ENCODE measurements at regions not wholly inside any gene's neighbourhood (a gene's known extent, or its start where the extent isn't known, plus 50 kb on each side); places are given as distances from the start of the nearest gene placed in this dataset.

DNA sequence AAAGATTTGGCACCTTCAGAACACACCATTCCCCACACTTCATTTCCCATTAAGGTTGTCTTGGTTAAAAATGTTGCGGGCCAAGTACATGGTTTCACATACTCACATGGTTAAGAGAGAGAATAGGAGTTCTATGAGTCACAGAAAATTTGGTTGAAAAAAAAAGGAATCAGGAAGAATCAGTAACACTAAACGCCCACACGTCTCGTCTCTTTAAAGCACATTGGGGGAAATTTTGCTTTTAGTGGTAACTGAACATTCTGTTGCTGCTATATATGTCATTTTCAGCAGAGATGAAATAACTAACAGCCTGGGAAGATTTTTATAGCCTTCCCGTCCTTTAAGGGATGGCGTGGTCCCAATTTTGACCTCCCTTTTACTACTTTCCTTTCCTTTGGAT, 132.9 kb upstream of the ERG start:
- POLR2A ChIA-PET: no interaction called here
- CTCF ChIA-PET (ENCODE audit: low intra/inter-chr PET ratio, low total read pairs): no interaction called here
- Histone ChIP-seq H3K4me3 (replicated peaks in 1 of 3; ENCODE audit: insufficient read depth in 1 of 3, low read depth in 2 of 3, low read length in 3 of 3) (no peak overlapping the region), H3K4me2 (ENCODE audit: low read depth, low read length) (no peak overlapping the region), H2AFZ (ENCODE audit: low read length) (no peak overlapping the region), H3K9me3 (ENCODE audit: low read length) (peaks cover 7% of the 10 kb centered on the region; the same call in 1 of the 2 replicates), H3K36me3 (replicated peaks in 1 of 2; ENCODE audit: control insufficient read depth in 1 of 2, insufficient read depth in 2 of 2, low read length in 2 of 2) (no peaks in the 10 kb centered on the region), H3K27ac (ENCODE audit: extremely low read length, insufficient read depth, low read length) (no peak overlapping the region), H4K20me1 (ENCODE audit: insufficient read depth, low read length) (no peaks in the 10 kb centered on the region), H3K27me3 (ENCODE audit: control insufficient read depth in 1 of 2, insufficient read depth in 2 of 2, low read length in 2 of 2) (no peaks in the 10 kb centered on the region; a peak in 2 of 5 replicates), H3K79me2 (ENCODE audit: insufficient read depth, low read length) (no peaks in the 10 kb centered on the region), H3K4me1 (ENCODE audit: insufficient read depth, low read length) (no peaks in the 10 kb centered on the region), H3K9ac (ENCODE audit: insufficient read depth, low read depth, low read length) (no peak overlapping the region)
- ATAC-seq (no peak), DNase-seq (ENCODE audit: low spot score) (no peak), FAIRE-seq (no peak)
- no peak for TF ChIP-seq HCFC1 (IDR thresholded peaks at IDR 0.05; ENCODE audit: low read depth, low read length)
- TF ChIP-seq, protein P1, sequence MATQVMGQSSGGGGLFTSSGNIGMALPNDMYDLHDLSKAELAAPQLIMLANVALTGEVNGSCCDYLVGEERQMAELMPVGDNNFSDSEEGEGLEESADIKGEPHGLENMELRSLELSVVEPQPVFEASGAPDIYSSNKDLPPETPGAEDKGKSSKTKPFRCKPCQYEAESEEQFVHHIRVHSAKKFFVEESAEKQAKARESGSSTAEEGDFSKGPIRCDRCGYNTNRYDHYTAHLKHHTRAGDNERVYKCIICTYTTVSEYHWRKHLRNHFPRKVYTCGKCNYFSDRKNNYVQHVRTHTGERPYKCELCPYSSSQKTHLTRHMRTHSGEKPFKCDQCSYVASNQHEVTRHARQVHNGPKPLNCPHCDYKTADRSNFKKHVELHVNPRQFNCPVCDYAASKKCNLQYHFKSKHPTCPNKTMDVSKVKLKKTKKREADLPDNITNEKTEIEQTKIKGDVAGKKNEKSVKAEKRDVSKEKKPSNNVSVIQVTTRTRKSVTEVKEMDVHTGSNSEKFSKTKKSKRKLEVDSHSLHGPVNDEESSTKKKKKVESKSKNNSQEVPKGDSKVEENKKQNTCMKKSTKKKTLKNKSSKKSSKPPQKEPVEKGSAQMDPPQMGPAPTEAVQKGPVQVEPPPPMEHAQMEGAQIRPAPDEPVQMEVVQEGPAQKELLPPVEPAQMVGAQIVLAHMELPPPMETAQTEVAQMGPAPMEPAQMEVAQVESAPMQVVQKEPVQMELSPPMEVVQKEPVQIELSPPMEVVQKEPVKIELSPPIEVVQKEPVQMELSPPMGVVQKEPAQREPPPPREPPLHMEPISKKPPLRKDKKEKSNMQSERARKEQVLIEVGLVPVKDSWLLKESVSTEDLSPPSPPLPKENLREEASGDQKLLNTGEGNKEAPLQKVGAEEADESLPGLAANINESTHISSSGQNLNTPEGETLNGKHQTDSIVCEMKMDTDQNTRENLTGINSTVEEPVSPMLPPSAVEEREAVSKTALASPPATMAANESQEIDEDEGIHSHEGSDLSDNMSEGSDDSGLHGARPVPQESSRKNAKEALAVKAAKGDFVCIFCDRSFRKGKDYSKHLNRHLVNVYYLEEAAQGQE (IDR thresholded peaks at IDR 0.05; ENCODE audit: borderline replicate concordance in 1 of 2, low read depth in 1 of 2, low read length in 2 of 2): no peak
- no TSS peak for BruUV-seq (replicated peaks)
- 19% methylated on average over 6 of the region's 6 CpGs for WGBS (ENCODE audit: low lambda C conversion rate)
- in situ Hi-C loops (cut with HindIII; ENCODE audit: extremely low pct_ligation_motif_present, low pct_unique_long_range_greater_than_20kb): no loop called here
- intact Hi-C loops (cut with micrococcal nuclease; ENCODE audit: unreplicated experiment): no loop called here

DNA sequence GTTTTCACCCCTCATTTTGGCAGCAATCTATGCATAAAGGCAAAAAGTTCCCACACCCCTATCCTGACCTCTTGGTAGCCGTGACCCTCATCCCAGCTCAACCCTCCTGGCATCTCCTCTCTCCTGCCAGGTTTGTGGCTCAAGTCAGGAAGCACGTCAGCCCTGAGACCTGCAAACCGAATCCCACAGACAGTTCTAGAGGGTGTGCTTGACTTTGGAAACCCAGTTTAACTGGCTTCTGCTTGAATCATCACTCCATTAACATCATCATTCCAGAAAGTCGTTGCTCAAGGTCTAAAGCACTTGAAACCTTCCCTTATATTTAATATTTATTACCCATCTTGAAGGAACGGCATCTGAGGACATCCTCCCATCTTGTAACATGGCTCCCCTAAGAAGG, 133.4 kb upstream of the ERG start:
- Histone ChIP-seq H3K79me2 (ENCODE audit: insufficient read depth, low read length) (no peaks in the 10 kb centered on the region), H3K27ac (ENCODE audit: extremely low read length, insufficient read depth, low read length) (no peak overlapping the region), H3K36me3 (replicated peaks in 1 of 2; ENCODE audit: control insufficient read depth in 1 of 2, insufficient read depth in 2 of 2, low read length in 2 of 2) (no peaks in the 10 kb centered on the region), H3K4me1 (ENCODE audit: insufficient read depth, low read length) (no peaks in the 10 kb centered on the region), H4K20me1 (ENCODE audit: insufficient read depth, low read length) (no peaks in the 10 kb centered on the region), H3K9me3 (ENCODE audit: low read length) (peaks cover 8% of the 10 kb centered on the region; the same call in 1 of the 2 replicates), H3K27me3 (ENCODE audit: control insufficient read depth in 1 of 2, insufficient read depth in 2 of 2, low read length in 2 of 2) (no peaks in the 10 kb centered on the region; a peak in 2 of 5 replicates), H3K4me3 (replicated peaks in 1 of 3; ENCODE audit: insufficient read depth in 1 of 3, low read depth in 2 of 3, low read length in 3 of 3) (no peak overlapping the region), H3K4me2 (ENCODE audit: low read depth, low read length) (no peak overlapping the region), H2AFZ (ENCODE audit: low read length) (no peak overlapping the region), H3K9ac (ENCODE audit: insufficient read depth, low read depth, low read length) (no peak overlapping the region)
- POLR2A ChIA-PET: no interaction called here
- no TSS peak for BruUV-seq (replicated peaks)
- 19% methylated on average over 5 of the region's 5 CpGs for WGBS (ENCODE audit: low lambda C conversion rate)
- intact Hi-C loops (cut with micrococcal nuclease; ENCODE audit: unreplicated experiment) (no loop called here), in situ Hi-C loops (cut with HindIII; ENCODE audit: extremely low pct_ligation_motif_present, low pct_unique_long_range_greater_than_20kb) (no loop called here)
- DNase-seq (ENCODE audit: low spot score) (no peak), FAIRE-seq (no peak), ATAC-seq (no peak)
- CTCF ChIA-PET (ENCODE audit: low intra/inter-chr PET ratio, low total read pairs): no interaction called here
- TF ChIP-seq HHEX (CRISPR knock-in tag; IDR thresholded peaks at IDR 0.05): no peak
- no peak for TF ChIP-seq ZNF160 (CRISPR knock-in tag; IDR thresholded peaks at IDR 0.05)
- TF ChIP-seq, protein P2, sequence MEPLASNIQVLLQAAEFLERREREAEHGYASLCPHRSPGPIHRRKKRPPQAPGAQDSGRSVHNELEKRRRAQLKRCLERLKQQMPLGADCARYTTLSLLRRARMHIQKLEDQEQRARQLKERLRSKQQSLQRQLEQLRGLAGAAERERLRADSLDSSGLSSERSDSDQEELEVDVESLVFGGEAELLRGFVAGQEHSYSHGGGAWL (CRISPR knock-in tag; IDR thresholded peaks at IDR 0.05): no peak
- TF ChIP-seq ZFP36L1 (CRISPR knock-in tag; IDR thresholded peaks at IDR 0.05): no peak
- TF ChIP-seq, protein P3, sequence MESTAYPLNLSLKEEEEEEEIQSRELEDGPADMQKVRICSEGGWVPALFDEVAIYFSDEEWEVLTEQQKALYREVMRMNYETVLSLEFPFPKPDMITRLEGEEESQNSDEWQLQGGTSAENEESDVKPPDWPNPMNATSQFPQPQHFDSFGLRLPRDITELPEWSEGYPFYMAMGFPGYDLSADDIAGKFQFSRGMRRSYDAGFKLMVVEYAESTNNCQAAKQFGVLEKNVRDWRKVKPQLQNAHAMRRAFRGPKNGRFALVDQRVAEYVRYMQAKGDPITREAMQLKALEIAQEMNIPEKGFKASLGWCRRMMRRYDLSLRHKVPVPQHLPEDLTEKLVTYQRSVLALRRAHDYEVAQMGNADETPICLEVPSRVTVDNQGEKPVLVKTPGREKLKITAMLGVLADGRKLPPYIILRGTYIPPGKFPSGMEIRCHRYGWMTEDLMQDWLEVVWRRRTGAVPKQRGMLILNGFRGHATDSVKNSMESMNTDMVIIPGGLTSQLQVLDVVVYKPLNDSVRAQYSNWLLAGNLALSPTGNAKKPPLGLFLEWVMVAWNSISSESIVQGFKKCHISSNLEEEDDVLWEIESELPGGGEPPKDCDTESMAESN (CRISPR knock-in tag; conservative IDR thresholded peaks at IDR 0.05): no peak
- TF ChIP-seq, protein P4, sequence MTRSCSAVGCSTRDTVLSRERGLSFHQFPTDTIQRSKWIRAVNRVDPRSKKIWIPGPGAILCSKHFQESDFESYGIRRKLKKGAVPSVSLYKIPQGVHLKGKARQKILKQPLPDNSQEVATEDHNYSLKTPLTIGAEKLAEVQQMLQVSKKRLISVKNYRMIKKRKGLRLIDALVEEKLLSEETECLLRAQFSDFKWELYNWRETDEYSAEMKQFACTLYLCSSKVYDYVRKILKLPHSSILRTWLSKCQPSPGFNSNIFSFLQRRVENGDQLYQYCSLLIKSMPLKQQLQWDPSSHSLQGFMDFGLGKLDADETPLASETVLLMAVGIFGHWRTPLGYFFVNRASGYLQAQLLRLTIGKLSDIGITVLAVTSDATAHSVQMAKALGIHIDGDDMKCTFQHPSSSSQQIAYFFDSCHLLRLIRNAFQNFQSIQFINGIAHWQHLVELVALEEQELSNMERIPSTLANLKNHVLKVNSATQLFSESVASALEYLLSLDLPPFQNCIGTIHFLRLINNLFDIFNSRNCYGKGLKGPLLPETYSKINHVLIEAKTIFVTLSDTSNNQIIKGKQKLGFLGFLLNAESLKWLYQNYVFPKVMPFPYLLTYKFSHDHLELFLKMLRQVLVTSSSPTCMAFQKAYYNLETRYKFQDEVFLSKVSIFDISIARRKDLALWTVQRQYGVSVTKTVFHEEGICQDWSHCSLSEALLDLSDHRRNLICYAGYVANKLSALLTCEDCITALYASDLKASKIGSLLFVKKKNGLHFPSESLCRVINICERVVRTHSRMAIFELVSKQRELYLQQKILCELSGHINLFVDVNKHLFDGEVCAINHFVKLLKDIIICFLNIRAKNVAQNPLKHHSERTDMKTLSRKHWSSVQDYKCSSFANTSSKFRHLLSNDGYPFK (CRISPR knock-in tag; IDR thresholded peaks at IDR 0.05; ENCODE audit: borderline replicate concordance): no peak
